H1 (cell line): ENCODE measurements at regions not wholly inside any gene's neighbourhood (a gene's known extent, or its start where the extent isn't known, plus 50 kb on each side); places are given as distances from the start of the nearest gene placed in this dataset.

Source experiments
- CTCF ChIA-PET: fragments of 300-600 bp; sonication (Branson Sonifier 250); formaldehyde crosslinking; loops from one replicate; lab custom pipeline; 2021; ENCODE audit not compliant: partially characterized antibody; lab: Charles Lee
- POLR2A ChIA-PET: fragments of 300-600 bp; sonication (Branson Sonifier 250); formaldehyde crosslinking; loops from one replicate; lab custom pipeline; 2021; ENCODE audit warnings: inconsistent platforms; ENCODE audit not compliant: partially characterized antibody; lab: Charles Lee
- DNase-seq, 2 experiments: peaks; one replicate each; pipeline versions ENCODE4 v3.0.0 to v3.0.0-alpha.2; 2010 to 2022; ENCODE audit warnings: low spot score in 2 of 2, low read depth in 1 of 2, mixed read lengths in 1 of 2
- FAIRE-seq: peaks from 2 replicates; lab custom pipeline; 2011; peaks lifted over from hg19 to GRCh38; lab: Jason Lieb, UNC
- H2AFZ ChIP-seq: 2 replicates; pipeline ENCODE4 v1.8.1; 2012; ENCODE audit warnings: low read length, inconsistent platforms
- H2AK5ac ChIP-seq: 2 replicates; pipeline ENCODE4 v1.6.1; 2013; ENCODE audit warnings: low read depth, low read length
- H2BK120ac ChIP-seq: replicated peaks from 2 replicates; pipeline ENCODE3; 2013; ENCODE audit warnings: low read depth, low read length, inconsistent platforms
- H2BK12ac ChIP-seq: 2 replicates; pipeline ENCODE4 v1.6.1; 2013; ENCODE audit warnings: low read depth, low read length
- H2BK15ac ChIP-seq: 2 replicates; pipeline ENCODE4 v1.6.1; 2013; ENCODE audit warnings: low read length
- H2BK20ac ChIP-seq: 2 replicates; pipeline ENCODE4 v1.6.1; 2013; ENCODE audit warnings: low read length
- H2BK5ac ChIP-seq: 2 replicates; pipeline ENCODE4 v1.6.1; 2013; ENCODE audit warnings: low read depth, low read length
- H3K14ac ChIP-seq: 2 replicates; pipeline ENCODE4 v1.6.1; 2013; ENCODE audit warnings: inconsistent platforms; ENCODE audit not compliant: insufficient read length
- H3K18ac ChIP-seq: 2 replicates; pipeline ENCODE4 v1.6.1; 2013; ENCODE audit warnings: low read length; ENCODE audit errors: extremely low read depth
- H3K23ac ChIP-seq: 2 replicates; pipeline ENCODE4 v1.6.1; 2013; ENCODE audit warnings: inconsistent platforms; ENCODE audit not compliant: insufficient read length
- H3K23me2 ChIP-seq: 2 replicates; pipeline ENCODE4 v1.6.1; 2013; ENCODE audit warnings: low read depth, low read length
- H3K27ac ChIP-seq: 2 replicates; pipeline ENCODE4 v1.6.1; 2011; ENCODE audit warnings: low read depth, low read length, inconsistent platforms
- H3K27me3 ChIP-seq, 4 experiments: replicated peaks in 1 of 4; 1 replicate in 1 of 4; 2 replicates in 3 of 4; pipeline versions ENCODE4 v1.6.1 to v1.8.1; 2011 to 2013; ENCODE audit warnings: low read length in 3 of 4, mild to moderate bottlenecking in 3 of 4, inconsistent platforms in 2 of 4, mixed read lengths in 2 of 4, moderate library complexity in 1 of 4; ENCODE audit not compliant: control insufficient read depth in 3 of 4, insufficient read depth in 3 of 4; ENCODE audit errors: extremely low read depth in 1 of 4
- H3K36me3 ChIP-seq, 4 experiments: 2 replicates each; pipeline versions ENCODE4 v1.6.1 to v1.8.1; 2011 to 2013; ENCODE audit warnings: mild to moderate bottlenecking in 4 of 4, low read length in 3 of 4, moderate library complexity in 2 of 4, control low read depth in 1 of 4, inconsistent platforms in 1 of 4; ENCODE audit not compliant: insufficient read depth in 4 of 4, control insufficient read depth in 2 of 4
- H3K4ac ChIP-seq: replicated peaks from 2 replicates; pipeline ENCODE3; 2013; ENCODE audit warnings: low read length, low read depth, mixed read lengths, inconsistent platforms; ENCODE audit not compliant: insufficient read length
- H3K4me1 ChIP-seq, 4 experiments: replicated peaks in 1 of 4; 1 replicate in 1 of 4; 2 replicates in 3 of 4; pipeline versions ENCODE4 v1.6.1 to v1.8.1; 2011 to 2013; ENCODE audit warnings: low read length in 3 of 4, inconsistent platforms in 2 of 4, mixed read lengths in 1 of 4; ENCODE audit not compliant: insufficient read depth in 4 of 4, control insufficient read depth in 3 of 4
- H3K4me2 ChIP-seq, 2 experiments: 2 replicates each; pipeline versions ENCODE4 v1.6.1 to v1.8.1; 2011 to 2013; ENCODE audit warnings: low read depth in 2 of 2, low read length in 2 of 2, control low read depth in 1 of 2, inconsistent platforms in 1 of 2, mild to moderate bottlenecking in 1 of 2; ENCODE audit not compliant: insufficient read depth in 1 of 2
- H3K4me3 ChIP-seq, 4 experiments: fragments of 200-600, 300-600 bp in 1 of 4; sonication (generic), shearing (Covaris generic), sonication (Bioruptor Twin) in 1 of 4; 2 replicates each; pipeline versions ENCODE4 v1.5.1 to v1.8.1; 2011 to 2016; ENCODE audit warnings: low read length in 4 of 4, low read depth in 3 of 4, control low read depth in 2 of 4, inconsistent platforms in 2 of 4, mild to moderate bottlenecking in 2 of 4, mixed read lengths in 1 of 4, moderate library complexity in 1 of 4; ENCODE audit not compliant: insufficient read depth in 2 of 4; ENCODE audit errors: extremely low read depth in 1 of 4
- H3K56ac ChIP-seq: replicated peaks from 2 replicates; pipeline ENCODE3; 2013; ENCODE audit warnings: low read depth, mild to moderate bottlenecking, mixed read lengths, low read length, inconsistent platforms; ENCODE audit not compliant: insufficient read length
- H3K79me1 ChIP-seq: 2 replicates; pipeline ENCODE4 v1.6.1; 2013; ENCODE audit warnings: low read depth, low read length, control low read depth
- H3K79me2 ChIP-seq, 2 experiments: 2 replicates each; pipeline versions ENCODE4 v1.6.1 to v1.8.1; 2012 to 2013; ENCODE audit warnings: low read length in 2 of 2, mild to moderate bottlenecking in 2 of 2, inconsistent platforms in 1 of 2; ENCODE audit not compliant: insufficient read depth in 2 of 2, control insufficient read depth in 1 of 2
- H3K9ac ChIP-seq, 4 experiments: replicated peaks in 1 of 4; 1 replicate in 1 of 4; 2 replicates in 3 of 4; pipeline versions ENCODE4 v1.6.1 to v1.8.1; 2011 to 2013; ENCODE audit warnings: low read depth in 3 of 4, low read length in 3 of 4, control low read depth in 2 of 4, mild to moderate bottlenecking in 2 of 4, moderate library complexity in 2 of 4, inconsistent platforms in 1 of 4; ENCODE audit errors: extremely low read depth in 1 of 4
- H3K9me3 ChIP-seq, 2 experiments: 2 replicates each; pipeline versions ENCODE4 v1.6.1 to v1.8.1; 2012 to 2013; ENCODE audit warnings: mild to moderate bottlenecking in 2 of 2, moderate library complexity in 2 of 2, control low read depth in 1 of 2, inconsistent platforms in 1 of 2, low read depth in 1 of 2, low read length in 1 of 2, mixed read lengths in 1 of 2; ENCODE audit not compliant: insufficient read depth in 2 of 2
- H4K20me1 ChIP-seq, 2 experiments: replicated peaks in 1 of 2; 2 replicates each; pipeline versions ENCODE3 to v1.8.1; 2011 to 2013; ENCODE audit warnings: inconsistent platforms in 2 of 2, low read length in 2 of 2, mild to moderate bottlenecking in 1 of 2; ENCODE audit not compliant: insufficient read depth in 2 of 2, control insufficient read depth in 1 of 2
- H4K5ac ChIP-seq: 2 replicates; pipeline ENCODE4 v1.6.1; 2013; ENCODE audit warnings: low read length, low read depth, mixed read lengths, inconsistent platforms; ENCODE audit not compliant: insufficient read length
- H4K8ac ChIP-seq: 2 replicates; pipeline ENCODE4 v1.8.0; 2013; ENCODE audit warnings: mild to moderate bottlenecking, moderate library complexity, low read length, inconsistent platforms; ENCODE audit not compliant: insufficient read depth; ENCODE audit errors: extremely low read depth
- H4K91ac ChIP-seq: replicated peaks from 2 replicates; pipeline ENCODE3; 2013; ENCODE audit warnings: low read length, mixed read lengths, inconsistent platforms; ENCODE audit not compliant: insufficient read length
- EGR1 ChIP-seq: IDR thresholded peaks from 2 replicates; pipeline ENCODE4 v1.6.1; 2011; ENCODE audit warnings: low read depth, low read length, borderline replicate concordance
- WGBS, 2 experiments: shearing (Covaris generic) in 1 of 2; methylation state at CpG; one replicate each; pipeline versions ENCODE4 v1.1.6 to v1.1.7; 2013 to 2015; ENCODE audit warnings: low lambda C conversion rate in 2 of 2, mixed read lengths in 2 of 2, inconsistent platforms in 1 of 2, low coverage in 1 of 2, missing lambda C conversion rate in 1 of 2; ENCODE audit not compliant: insufficient replicate concordance in 2 of 2, insufficient coverage in 1 of 2, insufficient read length in 1 of 2; ENCODE audit errors: extremely low coverage in 1 of 2, missing lambda C conversion rate in 1 of 2; 5-methylcytosine and 5-hydroxymethylcytosine counted together

GRCh38 chr12:105774037-105774436 is 364.7 kb downstream of the NUAK1 start:
- 74% methylated on average over 5 of the region's 5 CpGs; no CpG with 5 or more reads in 1 of the 2 experiments for WGBS, 2 experiments
- H2BK120ac ChIP-seq = no peak overlapping the region
- H3K4me1 ChIP-seq = 0 out of 7 replicates have a peak, but pooled peaks cover 0 to 2% (median 0%) of the 10 kb centered on the region in 4 experiments
- no peak for FAIRE-seq
- no peak overlapping the region for H3K18ac ChIP-seq
- no peak overlapping the region for H4K91ac ChIP-seq
- no peak overlapping the region for H3K23ac ChIP-seq
- H3K27me3 ChIP-seq = no peaks in the 10 kb centered on the region
- H2BK20ac ChIP-seq = no peak overlapping the region
- no peak for DNase-seq
- H3K4me2 ChIP-seq = no peak overlapping the region
- H3K79me1 ChIP-seq = no peaks in the 10 kb centered on the region
- H4K20me1 ChIP-seq = no peaks in the 10 kb centered on the region
- ChIA-PET CTCF (interaction anchor here (0.8 to 2.5 kb wide), 4 partner anchors 69 to 375 kb away, joined by 3 to 8 read pairs (median 3); no protein-coding TSS in a partner anchor), POLR2A (interaction anchor here (1.4 kb wide), 1 partner anchor 365 kb away, joined by 4 read pairs; the partner anchor contains the start of gene NUAK1)
- H2BK5ac ChIP-seq = no peak overlapping the region
- H3K9me3 ChIP-seq = no peaks in the 10 kb centered on the region; a peak in 1 of 4 replicates
- no peak overlapping the region for H2BK15ac ChIP-seq
- no peaks in the 10 kb centered on the region for H3K23me2 ChIP-seq
- H2AFZ ChIP-seq = no peak overlapping the region
- no peak overlapping the region for H2AK5ac ChIP-seq
- no peak overlapping the region for H2BK12ac ChIP-seq
- no peak overlapping the region for H3K56ac ChIP-seq
- H3K36me3 ChIP-seq = no peaks in the 10 kb centered on the region
- no peak overlapping the region for H3K27ac ChIP-seq
- H3K79me2 ChIP-seq = no peaks in the 10 kb centered on the region
- H3K4ac ChIP-seq = no peak overlapping the region
- H3K14ac ChIP-seq = no peak overlapping the region
- no peak overlapping the region for H3K4me3 ChIP-seq
- no peak overlapping the region for H4K8ac ChIP-seq
- no peak overlapping the region for H3K9ac ChIP-seq
- no peak overlapping the region for H4K5ac ChIP-seq
- TF ChIP-seq EGR1 = no peak
